ENCODE measurements at regions not wholly inside any gene's neighbourhood (a gene's known extent, or its start where the extent isn't known, plus 50 kb on each side); places are given as distances from the start of the nearest gene placed in this dataset.

GRCh38 chr2:128549646-128550260, 231.1 kb upstream of the HS6ST1 start:
- TF ChIP-seq CTCF (conservative IDR thresholded peaks at IDR 0.05; ENCODE audit: low read depth, low read length) (no peak), EZH2 (IDR thresholded peaks at IDR 0.05; ENCODE audit: low read length, unreplicated experiment) (no peak), EZH2phosphoT487 (IDR thresholded peaks at IDR 0.05; ENCODE audit: borderline replicate concordance, low read length) (no peak)
